SK-N-MC (cell line): ENCODE measurements at regions not wholly inside any gene's neighbourhood (a gene's known extent, or its start where the extent isn't known, plus 50 kb on each side); places are given as distances from the start of the nearest gene placed in this dataset.

Experiments
- EZH2 ChIP-seq: fragments of 200-600 bp; sonication (generic); IDR thresholded peaks from one replicate; pipeline ENCODE4 v1.6.1; 2017; ENCODE audit warnings: antibody characterized with exemption
- POLR2AphosphoS5 ChIP-seq: IDR thresholded peaks from 2 replicates; pipeline ENCODE4 v1.6.1; 2012; ENCODE audit warnings: mild to moderate bottlenecking, low read depth, low read length, borderline replicate concordance

GRCh38 chr5:29370248-29370647, 1823.2 kb upstream of the CDH6 start:
- TF ChIP-seq EZH2 (no peak), POLR2AphosphoS5 (no peak)
